Neural cell (in vitro differentiated cells): ENCODE measurements at regions not wholly inside any gene's neighbourhood (a gene's known extent, or its start where the extent isn't known, plus 50 kb on each side); places are given as distances from the start of the nearest gene placed in this dataset.

Experiments used
- CTCF ChIP-seq: fragments of 450-650 bp; IDR thresholded peaks from 2 replicates; pipeline ENCODE4 v1.5.1; 2014; ENCODE audit warnings: antibody characterized with exemption, mild to moderate bottlenecking, moderate library complexity; ENCODE audit not compliant: poor library complexity, severe bottlenecking
- EP300 ChIP-seq: fragments of 450-650 bp; conservative IDR thresholded peaks from 2 replicates; pipeline ENCODE4 v1.6.1; 2014; ENCODE audit warnings: antibody characterized with exemption, mild to moderate bottlenecking, moderate library complexity; ENCODE audit not compliant: poor library complexity, severe bottlenecking
- POLR2AphosphoS5 ChIP-seq: IDR thresholded peaks from 2 replicates; pipeline ENCODE4 v1.6.1; 2012
- RAD21 ChIP-seq: fragments of 450-650 bp; conservative IDR thresholded peaks from 2 replicates; pipeline ENCODE4 v1.6.1; 2014; ENCODE audit warnings: antibody characterized with exemption, mild to moderate bottlenecking, moderate library complexity

- TF ChIP-seq CTCF (no peak), RAD21 (no peak), POLR2AphosphoS5 (no peak), EP300 (no peak)
Measured at GRCh38 chr2:64865831-64866345, 123.3 kb upstream of the SLC1A4 start.
